CD14-positive monocyte (primary cell): ENCODE measurements at regions not wholly inside any gene's neighbourhood (a gene's known extent, or its start where the extent isn't known, plus 50 kb on each side); places are given as distances from the start of the nearest gene placed in this dataset.

Source experiments
- DNase-seq, 3 donors: peaks; one replicate each; pipeline ENCODE4 v3.0.0-alpha.2; 2011 to 2022
- H2AFZ ChIP-seq: 2 replicates; pipeline ENCODE4 v1.6.0; 2012; ENCODE audit warnings: mild to moderate bottlenecking, low read depth, low read length, inconsistent platforms; ENCODE audit not compliant: insufficient read depth, poor library complexity, severe bottlenecking
- H3K27ac ChIP-seq, 2 donors: 1 replicate in 1 of 2; 2 replicates in 1 of 2; pipeline ENCODE4 v1.5.1; 2012 to 2013; ENCODE audit warnings: low read length in 2 of 2, control low read depth in 1 of 2, inconsistent platforms in 1 of 2, low read depth in 1 of 2, mild to moderate bottlenecking in 1 of 2
- H3K27me3 ChIP-seq, 2 donors: one replicate each; pipeline versions ENCODE4 v1.6.0 to v1.6.1; 2011 to 2013; ENCODE audit warnings: low read length in 2 of 2; ENCODE audit not compliant: control insufficient read depth in 2 of 2, insufficient read depth in 2 of 2
- H3K36me3 ChIP-seq, 2 donors: replicated peaks in 1 of 2; 1 replicate in 1 of 2; 2 replicates in 1 of 2; pipeline versions ENCODE4 v1.5.1 to v1.6.1; 2012 to 2013; ENCODE audit warnings: low read length in 2 of 2, control low read depth in 1 of 2, inconsistent platforms in 1 of 2, mild to moderate bottlenecking in 1 of 2; ENCODE audit not compliant: insufficient read depth in 2 of 2, control insufficient read depth in 1 of 2
- H3K4me1 ChIP-seq, 2 donors: 1 replicate in 1 of 2; 2 replicates in 1 of 2; pipeline versions ENCODE4 v1.5.1 to v1.6.1; 2012 to 2013; ENCODE audit warnings: low read length in 2 of 2, control low read depth in 1 of 2, inconsistent platforms in 1 of 2, mild to moderate bottlenecking in 1 of 2, moderate library complexity in 1 of 2; ENCODE audit not compliant: insufficient read depth in 2 of 2, control insufficient read depth in 1 of 2
- H3K4me2 ChIP-seq: replicated peaks from 2 replicates; pipeline ENCODE3; 2012; ENCODE audit warnings: low read length, moderate library complexity, mild to moderate bottlenecking; ENCODE audit not compliant: poor library complexity, severe bottlenecking; ENCODE audit errors: extremely low read depth
- H3K4me3 ChIP-seq, 3 experiments: fragments of 200-600 bp in 1 of 3; sonication (generic) in 1 of 3; replicated peaks in 1 of 3; 1 replicate in 2 of 3; 2 replicates in 1 of 3; pipeline ENCODE4 v1.5.1; 2011 to 2013; ENCODE audit warnings: low read length in 3 of 3, mild to moderate bottlenecking in 3 of 3, control low read depth in 2 of 3, low read depth in 2 of 3, inconsistent platforms in 1 of 3, moderate library complexity in 1 of 3
- H3K79me2 ChIP-seq: 2 replicates; pipeline ENCODE4 v1.6.0; 2012; ENCODE audit warnings: mild to moderate bottlenecking, control low read depth, inconsistent platforms, low read length, moderate library complexity; ENCODE audit not compliant: insufficient read depth
- H3K9ac ChIP-seq: 2 replicates; pipeline ENCODE4 v1.6.0; 2017; ENCODE audit warnings: low read length, mild to moderate bottlenecking; ENCODE audit not compliant: insufficient read depth, poor library complexity, severe bottlenecking
- H3K9me3 ChIP-seq, 2 donors: replicated peaks in 1 of 2; 1 replicate in 1 of 2; 2 replicates in 1 of 2; pipeline versions ENCODE4 v1.5.1 to v1.6.1; 2012 to 2013; ENCODE audit warnings: low read length in 2 of 2, control low read depth in 1 of 2; ENCODE audit not compliant: control insufficient read depth in 1 of 2, insufficient read depth in 1 of 2
- H4K20me1 ChIP-seq: 2 replicates; pipeline ENCODE4 v1.6.0; 2012; ENCODE audit warnings: mild to moderate bottlenecking, low read length, control low read depth, moderate library complexity; ENCODE audit not compliant: insufficient read depth
- H3K27ac Mint-ChIP-seq, 7 donors: one replicate each; pipeline ENCODE4 v1.8.0; 2020; ENCODE audit warnings: mild to moderate bottlenecking in 7 of 7, mixed read lengths in 7 of 7, moderate library complexity in 6 of 7, inconsistent platforms in 2 of 7
- H3K27me3 Mint-ChIP-seq, 3 donors: one replicate each; pipeline ENCODE4 v1.8.0; 2021 to 2022; ENCODE audit warnings: low read depth in 3 of 3, mild to moderate bottlenecking in 3 of 3, mixed read lengths in 3 of 3, moderate library complexity in 3 of 3, inconsistent platforms in 1 of 3
- H3K36me3 Mint-ChIP-seq, 2 donors: one replicate each; pipeline ENCODE4 v1.8.0; 2020; ENCODE audit warnings: mixed read lengths in 2 of 2, inconsistent platforms in 1 of 2, mild to moderate bottlenecking in 1 of 2
- H3K4me1 Mint-ChIP-seq: one replicate; pipeline ENCODE4 v1.8.0; 2020; ENCODE audit warnings: mild to moderate bottlenecking, mixed read lengths
- H3K4me3 Mint-ChIP-seq, 2 donors: one replicate each; pipeline ENCODE4 v1.8.0; 2020; ENCODE audit warnings: mild to moderate bottlenecking in 2 of 2, mixed read lengths in 2 of 2, moderate library complexity in 1 of 2
- H3K9me3 Mint-ChIP-seq, 7 donors: one replicate each; pipeline ENCODE4 v1.8.0; 2020 to 2022; ENCODE audit warnings: mixed read lengths in 7 of 7, mild to moderate bottlenecking in 6 of 7, moderate library complexity in 6 of 7, inconsistent platforms in 2 of 7
- WGBS: methylation state at CpG from one replicate; pipeline ENCODE4 v1.1.5; 2013; ENCODE audit warnings: missing lambda C conversion rate; ENCODE audit not compliant: insufficient coverage; 5-methylcytosine and 5-hydroxymethylcytosine counted together
- intact Hi-C, 2 donors: fragments of 100-400 bp; cut with micrococcal nuclease; formaldehyde crosslinking; loops; one replicate each; pipeline versions ENCODE4 v1.15.0 to v1.15.1; 2023
- TF ChIP-seq, protein P1 (sequence below): fragments of 200-600 bp; IDR thresholded peaks from one replicate; pipeline ENCODE4 v1.8.0; 2022; ENCODE audit warnings: antibody characterized with exemption, mild to moderate bottlenecking

DNA sequence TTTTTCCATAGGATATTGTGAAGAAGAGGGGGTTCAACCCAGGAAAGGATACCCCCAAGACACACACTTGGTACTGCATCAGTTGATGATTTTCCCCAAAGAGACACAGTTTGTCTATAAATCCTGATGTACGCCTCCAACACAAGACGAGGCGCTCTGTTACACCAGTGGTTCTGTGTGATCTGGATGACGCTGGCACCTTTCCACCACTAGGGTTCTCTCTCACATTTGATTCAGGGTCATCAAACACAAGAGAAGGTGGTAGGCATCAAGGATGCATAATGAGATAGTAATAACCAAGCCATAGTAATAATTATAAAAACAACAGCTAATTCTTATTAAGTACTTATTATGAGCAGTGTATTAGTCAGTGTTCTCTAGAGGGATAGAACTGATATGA lies 508.8 kb upstream of the ZP4 start:
- Histone ChIP-seq H2AFZ (no peak overlapping the region), H3K27ac (no peak overlapping the region), H3K27me3 (no peaks in the 10 kb centered on the region), H3K79me2 (no peaks in the 10 kb centered on the region), H3K4me3 (no peak overlapping the region), H3K36me3 (no peaks in the 10 kb centered on the region), H3K9me3 (no peaks in the 10 kb centered on the region), H3K4me1 (no peaks in the 10 kb centered on the region), H4K20me1 (no peaks in the 10 kb centered on the region), H3K9ac (no peak overlapping the region), H3K4me2 (no peak overlapping the region)
- H3K27me3 Mint-ChIP-seq: peaks cover 0 to 2% (median 0%) of the 10 kb centered on the region in 3 donors
- H3K4me3 Mint-ChIP-seq: no peak overlapping the region
- intact Hi-C loops: no loop called here
- no peaks in the 10 kb centered on the region for H3K36me3 Mint-ChIP-seq
- no peaks in the 10 kb centered on the region for H3K4me1 Mint-ChIP-seq
- TF ChIP-seq, protein P1, sequence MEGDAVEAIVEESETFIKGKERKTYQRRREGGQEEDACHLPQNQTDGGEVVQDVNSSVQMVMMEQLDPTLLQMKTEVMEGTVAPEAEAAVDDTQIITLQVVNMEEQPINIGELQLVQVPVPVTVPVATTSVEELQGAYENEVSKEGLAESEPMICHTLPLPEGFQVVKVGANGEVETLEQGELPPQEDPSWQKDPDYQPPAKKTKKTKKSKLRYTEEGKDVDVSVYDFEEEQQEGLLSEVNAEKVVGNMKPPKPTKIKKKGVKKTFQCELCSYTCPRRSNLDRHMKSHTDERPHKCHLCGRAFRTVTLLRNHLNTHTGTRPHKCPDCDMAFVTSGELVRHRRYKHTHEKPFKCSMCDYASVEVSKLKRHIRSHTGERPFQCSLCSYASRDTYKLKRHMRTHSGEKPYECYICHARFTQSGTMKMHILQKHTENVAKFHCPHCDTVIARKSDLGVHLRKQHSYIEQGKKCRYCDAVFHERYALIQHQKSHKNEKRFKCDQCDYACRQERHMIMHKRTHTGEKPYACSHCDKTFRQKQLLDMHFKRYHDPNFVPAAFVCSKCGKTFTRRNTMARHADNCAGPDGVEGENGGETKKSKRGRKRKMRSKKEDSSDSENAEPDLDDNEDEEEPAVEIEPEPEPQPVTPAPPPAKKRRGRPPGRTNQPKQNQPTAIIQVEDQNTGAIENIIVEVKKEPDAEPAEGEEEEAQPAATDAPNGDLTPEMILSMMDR: no peak
- 90% methylated on average over 4 of the region's 4 CpGs for WGBS
- DNase-seq: no peak
- peaks cover 0 to 5% (median 3%) of the 10 kb centered on the region in 7 donors for H3K9me3 Mint-ChIP-seq
- H3K27ac Mint-ChIP-seq: peak overlapping the region in 1 of 7 donors; percentile 25

DNA sequence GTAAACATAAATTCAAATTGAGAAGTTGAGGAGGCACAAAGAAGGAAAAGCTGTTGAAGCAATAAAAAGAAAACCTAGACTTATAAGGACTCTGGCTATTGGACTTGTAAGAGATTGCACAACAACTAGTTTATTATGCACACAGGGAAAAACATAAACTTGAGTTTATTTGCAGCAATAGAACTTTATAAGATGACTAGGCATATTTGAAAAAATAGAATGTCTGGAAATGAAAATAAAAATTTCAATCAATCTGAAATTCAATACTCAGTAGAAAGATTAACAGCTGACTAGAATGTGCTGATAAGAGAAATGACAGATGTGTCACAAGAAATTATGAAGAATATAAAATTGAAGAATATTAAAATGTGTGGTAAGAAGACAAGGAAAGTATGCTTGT lies 505.4 kb upstream of the ZP4 start:
- Histone ChIP-seq H4K20me1 (no peaks in the 10 kb centered on the region), H2AFZ (no peak overlapping the region), H3K4me3 (no peak overlapping the region), H3K27me3 (no peaks in the 10 kb centered on the region), H3K9ac (no peak overlapping the region), H3K27ac (no peak overlapping the region), H3K36me3 (no peaks in the 10 kb centered on the region), H3K4me2 (no peak overlapping the region), H3K4me1 (no peaks in the 10 kb centered on the region), H3K9me3 (no peaks in the 10 kb centered on the region), H3K79me2 (no peaks in the 10 kb centered on the region)
- Mint-ChIP-seq H3K4me1 (no peaks in the 10 kb centered on the region), H3K36me3 (no peaks in the 10 kb centered on the region), H3K27ac (no peak overlapping the region), H3K27me3 (no peaks in the 10 kb centered on the region), H3K9me3 (peaks cover 0 to 5% (median 2%) of the 10 kb centered on the region in 7 donors), H3K4me3 (no peak overlapping the region)
- DNase-seq: no peak
- TF ChIP-seq, protein P1: no peak
- intact Hi-C loops: no loop called here
